Transverse colon (tissue), 4 donors: ENCODE measurements at regions not wholly inside any gene's neighbourhood (a gene's known extent, or its start where the extent isn't known, plus 50 kb on each side); places are given as distances from the start of the nearest gene placed in this dataset.

Source experiments
- CTCF ChIP-seq, 5 experiments: fragments of 200-600 bp in 3 of 5; fragments of 450-650 bp in 2 of 5; sonication (generic) in 3 of 5; IDR thresholded peaks; 1 replicate in 2 of 5; 2 replicates in 3 of 5; pipeline ENCODE4 v1.5.1; 2016 to 2017; ENCODE audit warnings: antibody characterized with exemption in 5 of 5, inconsistent platforms in 3 of 5, mild to moderate bottlenecking in 2 of 5, moderate library complexity in 1 of 5
- POLR2AphosphoS5 ChIP-seq, 3 donors: sonication (generic); formaldehyde crosslinking; IDR thresholded peaks; one replicate each; pipeline ENCODE4 v1.6.1; 2016; ENCODE audit warnings: antibody characterized with exemption in 3 of 3

DNA sequence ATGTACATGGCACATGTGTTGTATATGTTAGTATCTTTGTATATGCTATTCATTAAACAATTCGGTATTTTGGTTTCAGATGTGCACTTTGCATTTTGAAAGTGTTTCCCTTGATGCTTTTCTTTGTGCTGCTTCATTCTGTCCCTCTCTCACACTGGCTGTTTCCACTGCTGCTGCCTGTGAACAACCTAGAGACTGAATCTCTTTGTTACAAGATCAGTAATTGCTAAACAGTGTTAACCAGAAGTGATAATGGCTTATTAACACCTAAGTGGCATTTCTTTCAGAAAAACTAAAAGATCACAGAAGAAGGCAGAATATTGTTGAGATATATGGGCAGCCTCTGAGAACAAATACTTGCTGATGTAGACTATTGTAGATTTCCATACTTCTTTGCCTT lies 84.7 kb downstream of the KIF2B start:
- TF ChIP-seq CTCF (IDR thresholded peaks at IDR 0.05) (no peak), POLR2AphosphoS5 (IDR thresholded peaks at IDR 0.05) (no peak)
